ENCODE measurements at regions not wholly inside any gene's neighbourhood (a gene's known extent, or its start where the extent isn't known, plus 50 kb on each side); places are given as distances from the start of the nearest gene placed in this dataset.

- DNase-seq (ENCODE audit: extremely low spot score, unreplicated experiment): no peak
- TF ChIP-seq CTCF (IDR thresholded peaks at IDR 0.05): no peak
- H3K27ac Mint-ChIP-seq (ENCODE audit: unreplicated experiment): no peak overlapping the region
- no peaks in the 10 kb centered on the region for H3K36me3 Mint-ChIP-seq (ENCODE audit: unreplicated experiment)
- no peak overlapping the region for H3K4me3 Mint-ChIP-seq (ENCODE audit: unreplicated experiment)
- H3K27me3 Mint-ChIP-seq (ENCODE audit: unreplicated experiment): no peaks in the 10 kb centered on the region
- H3K4me1 Mint-ChIP-seq (ENCODE audit: unreplicated experiment): no peaks in the 10 kb centered on the region
- peaks cover 24% of the 10 kb centered on the region for H3K9me3 Mint-ChIP-seq (ENCODE audit: unreplicated experiment)
Observed at GRCh38 chr20:55667955-55668354, 337.4 kb downstream of the CBLN4 start.

- Mint-ChIP-seq H3K27me3 (ENCODE audit: unreplicated experiment) (no peaks in the 10 kb centered on the region), H3K9me3 (ENCODE audit: unreplicated experiment) (peaks cover 25% of the 10 kb centered on the region), H3K4me1 (ENCODE audit: unreplicated experiment) (no peaks in the 10 kb centered on the region), H3K36me3 (ENCODE audit: unreplicated experiment) (no peaks in the 10 kb centered on the region), H3K4me3 (ENCODE audit: unreplicated experiment) (no peak overlapping the region), H3K27ac (ENCODE audit: unreplicated experiment) (no peak overlapping the region)
- no peak for TF ChIP-seq CTCF (IDR thresholded peaks at IDR 0.05)
- DNase-seq (ENCODE audit: extremely low spot score, unreplicated experiment): no peak
Observed at GRCh38 chr20:55667024-55667423, 338.3 kb downstream of the CBLN4 start.

- Mint-ChIP-seq H3K27ac (ENCODE audit: unreplicated experiment) (no peak overlapping the region), H3K4me1 (ENCODE audit: unreplicated experiment) (no peaks in the 10 kb centered on the region), H3K4me3 (ENCODE audit: unreplicated experiment) (no peak overlapping the region), H3K27me3 (ENCODE audit: unreplicated experiment) (no peaks in the 10 kb centered on the region), H3K36me3 (ENCODE audit: unreplicated experiment) (no peaks in the 10 kb centered on the region), H3K9me3 (ENCODE audit: unreplicated experiment) (peaks cover 33% of the 10 kb centered on the region)
- no peak for DNase-seq (ENCODE audit: extremely low spot score, unreplicated experiment)
- no peak for TF ChIP-seq CTCF (IDR thresholded peaks at IDR 0.05)
Observed at GRCh38 chr20:55656231-55656775, 349.0 kb downstream of the CBLN4 start.

GRCh38 chr20:55650657-55651360 lies 354.5 kb downstream of the CBLN4 start:
- no peak for TF ChIP-seq CTCF (IDR thresholded peaks at IDR 0.05)
- Mint-ChIP-seq H3K4me1 (ENCODE audit: unreplicated experiment) (no peaks in the 10 kb centered on the region), H3K27ac (ENCODE audit: unreplicated experiment) (no peak overlapping the region), H3K9me3 (ENCODE audit: unreplicated experiment) (peaks cover 25% of the 10 kb centered on the region), H3K4me3 (ENCODE audit: unreplicated experiment) (no peak overlapping the region), H3K27me3 (ENCODE audit: unreplicated experiment) (no peaks in the 10 kb centered on the region), H3K36me3 (ENCODE audit: unreplicated experiment) (no peaks in the 10 kb centered on the region)
- DNase-seq (ENCODE audit: extremely low spot score, unreplicated experiment): no peak

GRCh38 chr20:55649254-55649653 lies 356.1 kb downstream of the CBLN4 start:
- Mint-ChIP-seq H3K9me3 (ENCODE audit: unreplicated experiment) (peaks cover 29% of the 10 kb centered on the region), H3K4me3 (ENCODE audit: unreplicated experiment) (no peak overlapping the region), H3K27me3 (ENCODE audit: unreplicated experiment) (no peaks in the 10 kb centered on the region), H3K27ac (ENCODE audit: unreplicated experiment) (no peak overlapping the region), H3K36me3 (ENCODE audit: unreplicated experiment) (no peaks in the 10 kb centered on the region), H3K4me1 (ENCODE audit: unreplicated experiment) (no peaks in the 10 kb centered on the region)
- TF ChIP-seq CTCF (IDR thresholded peaks at IDR 0.05): no peak
- no peak for DNase-seq (ENCODE audit: extremely low spot score, unreplicated experiment)
